H9 (cell line): ENCODE measurements at regions not wholly inside any gene's neighbourhood (a gene's known extent, or its start where the extent isn't known, plus 50 kb on each side); places are given as distances from the start of the nearest gene placed in this dataset.

ENCODE experiments used
- DNase-seq: peaks from one replicate; pipeline ENCODE4 v3.0.0-alpha.2; 2017
- H2AFZ ChIP-seq: one replicate; pipeline ENCODE4 v1.6.1; 2013; ENCODE audit warnings: mild to moderate bottlenecking, low read length, control low read depth, moderate library complexity
- H2AK5ac ChIP-seq: 2 replicates; pipeline ENCODE4 v1.6.1; 2013; ENCODE audit warnings: low read length, control low read depth, mixed read lengths; ENCODE audit not compliant: insufficient read length
- H2BK120ac ChIP-seq: one replicate; pipeline ENCODE4 v1.6.1; 2013; ENCODE audit warnings: low read depth, mild to moderate bottlenecking, low read length, control low read depth, inconsistent platforms; ENCODE audit not compliant: poor library complexity, severe bottlenecking
- H2BK12ac ChIP-seq: 2 replicates; pipeline ENCODE4 v1.6.1; 2013; ENCODE audit warnings: low read length, control low read depth, mixed read lengths, low read depth; ENCODE audit not compliant: insufficient read length
- H2BK15ac ChIP-seq: 2 replicates; pipeline ENCODE4 v1.6.1; 2013; ENCODE audit warnings: low read depth, low read length, control low read depth
- H2BK20ac ChIP-seq: one replicate; pipeline ENCODE4 v1.6.1; 2013; ENCODE audit warnings: low read depth, mild to moderate bottlenecking, low read length, control low read depth, inconsistent platforms; ENCODE audit not compliant: poor library complexity, severe bottlenecking
- H2BK5ac ChIP-seq: 2 replicates; pipeline ENCODE4 v1.6.1; 2013; ENCODE audit warnings: low read length, control low read depth, mixed read lengths; ENCODE audit not compliant: insufficient read length
- H3K14ac ChIP-seq: 2 replicates; pipeline ENCODE4 v1.6.1; 2013; ENCODE audit warnings: low read length, control low read depth; ENCODE audit not compliant: insufficient read depth
- H3K18ac ChIP-seq: 2 replicates; pipeline ENCODE4 v1.6.1; 2013; ENCODE audit warnings: low read depth, mild to moderate bottlenecking, mixed read lengths, low read length, control low read depth; ENCODE audit not compliant: insufficient read length
- H3K23ac ChIP-seq: 2 replicates; pipeline ENCODE4 v1.6.1; 2013; ENCODE audit warnings: low read length, control low read depth, mixed read lengths, low read depth; ENCODE audit not compliant: insufficient read length
- H3K23me2 ChIP-seq: 2 replicates; pipeline ENCODE4 v1.6.1; 2013; ENCODE audit warnings: low read depth, mild to moderate bottlenecking, mixed read lengths, low read length, control low read depth; ENCODE audit not compliant: insufficient read length, poor library complexity, severe bottlenecking
- H3K27ac ChIP-seq: 2 replicates; pipeline ENCODE4 v1.5.1; 2013; ENCODE audit warnings: low read length, control low read depth, mixed read lengths, low read depth; ENCODE audit not compliant: insufficient read length
- H3K27me3 ChIP-seq: 2 replicates; pipeline ENCODE4 v1.6.1; 2013; ENCODE audit warnings: low read length, control low read depth, inconsistent platforms; ENCODE audit not compliant: insufficient read depth
- H3K4ac ChIP-seq: 2 replicates; pipeline ENCODE4 v1.6.1; 2013; ENCODE audit warnings: low read depth, mild to moderate bottlenecking, control low read depth, inconsistent platforms, low read length, moderate library complexity
- H3K4me1 ChIP-seq: 2 replicates; pipeline ENCODE4 v1.6.1; 2013; ENCODE audit warnings: low read length, control low read depth, inconsistent platforms; ENCODE audit not compliant: insufficient read depth
- H3K4me2 ChIP-seq: 2 replicates; pipeline ENCODE4 v1.6.1; 2013; ENCODE audit warnings: low read length, control low read depth, mixed read lengths; ENCODE audit not compliant: insufficient read length, insufficient read depth
- H3K56ac ChIP-seq: 2 replicates; pipeline ENCODE4 v1.6.1; 2013; ENCODE audit warnings: low read depth, mild to moderate bottlenecking, mixed read lengths, low read length, control low read depth; ENCODE audit not compliant: insufficient read length
- H3K79me1 ChIP-seq: 2 replicates; pipeline ENCODE4 v1.6.1; 2013; ENCODE audit warnings: low read depth, mild to moderate bottlenecking, moderate library complexity, low read length, control low read depth, inconsistent platforms; ENCODE audit not compliant: insufficient read depth, poor library complexity, severe bottlenecking
- H3K79me2 ChIP-seq: 2 replicates; pipeline ENCODE4 v1.6.1; 2013; ENCODE audit warnings: low read length, control low read depth, inconsistent platforms; ENCODE audit not compliant: insufficient read depth
- H3K9ac ChIP-seq: 2 replicates; pipeline ENCODE4 v1.6.1; 2013; ENCODE audit warnings: low read length, control low read depth, mixed read lengths; ENCODE audit not compliant: insufficient read length; ENCODE audit errors: extremely low read depth
- H3K9me3 ChIP-seq: one replicate; pipeline ENCODE4 v1.6.1; 2013; ENCODE audit warnings: low read depth, low read length, inconsistent platforms; ENCODE audit not compliant: control insufficient read depth
- H3T11ph ChIP-seq: one replicate; pipeline ENCODE4 v1.6.1; 2013; ENCODE audit warnings: mild to moderate bottlenecking, low read length, control low read depth, inconsistent platforms
- H4K20me1 ChIP-seq: one replicate; pipeline ENCODE4 v1.6.1; 2013; ENCODE audit not compliant: control insufficient read depth, insufficient read length, insufficient read depth
- H4K5ac ChIP-seq: 2 replicates; pipeline ENCODE4 v1.6.1; 2013; ENCODE audit warnings: low read depth, mild to moderate bottlenecking, mixed read lengths, low read length, control low read depth; ENCODE audit not compliant: insufficient read length
- H4K8ac ChIP-seq: replicated peaks from 2 replicates; pipeline ENCODE4 v1.6.1; 2013; ENCODE audit warnings: low read length, control low read depth, mixed read lengths, low read depth; ENCODE audit not compliant: insufficient read length
- H4K91ac ChIP-seq: 2 replicates; pipeline ENCODE4 v1.6.1; 2013; ENCODE audit warnings: low read depth, mild to moderate bottlenecking, moderate library complexity, mixed read lengths, low read length, control low read depth; ENCODE audit not compliant: insufficient read length
- H3K27ac Mint-ChIP-seq, 3 experiments: 2 replicates in 2 of 3; 3 replicates in 1 of 3; pipeline ENCODE4 v1.8.0; 2020 to 2021; ENCODE audit warnings: mixed read lengths in 3 of 3, mild to moderate bottlenecking in 1 of 3, moderate library complexity in 1 of 3
- H3K27me3 Mint-ChIP-seq: 2 replicates; pipeline ENCODE4 v1.8.0; 2021; ENCODE audit warnings: low read depth, mild to moderate bottlenecking, moderate library complexity, mixed read lengths
- H3K36me3 Mint-ChIP-seq, 3 experiments: 2 replicates in 2 of 3; 3 replicates in 1 of 3; pipeline ENCODE4 v1.8.0; 2020 to 2021; ENCODE audit warnings: low read depth in 3 of 3, mixed read lengths in 3 of 3; ENCODE audit not compliant: insufficient read depth in 1 of 3
- H3K4me1 Mint-ChIP-seq, 2 experiments: 2 replicates each; pipeline ENCODE4 v1.8.0; 2020; ENCODE audit warnings: mixed read lengths in 2 of 2
- H3K4me3 Mint-ChIP-seq, 2 experiments: 2 replicates in 1 of 2; 3 replicates in 1 of 2; pipeline ENCODE4 v1.8.0; 2020 to 2021; ENCODE audit warnings: mild to moderate bottlenecking in 2 of 2, mixed read lengths in 2 of 2, moderate library complexity in 1 of 2
- H3K9me3 Mint-ChIP-seq, 2 experiments: 2 replicates in 1 of 2; 3 replicates in 1 of 2; pipeline ENCODE4 v1.8.0; 2020; ENCODE audit warnings: mild to moderate bottlenecking in 2 of 2, mixed read lengths in 2 of 2, moderate library complexity in 1 of 2
- CTCF ChIP-seq: fragments of 200-600 bp; sonication (generic); conservative IDR thresholded peaks from 3 replicates; pipeline ENCODE4 v1.8.0; 2021; ENCODE audit warnings: antibody characterized with exemption, mild to moderate bottlenecking
- WGBS: extraction: QIAGEN DNeasy Blood & Tissue Kit; methylation state at CpG from one replicate; pipeline ENCODE4 v1.1.7; 2013; ENCODE audit warnings: missing lambda C conversion rate, low lambda C conversion rate, mixed read lengths; ENCODE audit not compliant: insufficient read length; ENCODE audit errors: extremely low coverage; 5-methylcytosine and 5-hydroxymethylcytosine counted together

- H3K18ac ChIP-seq: no peak overlapping the region
- Mint-ChIP-seq H3K36me3 (peaks cover 3 to 13% (median 8%) of the 10 kb centered on the region in 3 experiments; a peak in 6 of 7 replicates), H3K27me3 (peaks cover 4% of the 10 kb centered on the region), H3K9me3 (peaks cover 3 to 6% of the 10 kb centered on the region in 2 experiments; a peak in 4 of 5 replicates), H3K4me3 (no peak overlapping the region), H3K27ac (no peak overlapping the region), H3K4me1 (peaks cover 33 to 45% of the 10 kb centered on the region in 2 experiments)
- H2BK12ac ChIP-seq: no peak overlapping the region
- no peak overlapping the region for H2AK5ac ChIP-seq
- no peak overlapping the region for H4K91ac ChIP-seq
- no peaks in the 10 kb centered on the region for H3K79me1 ChIP-seq
- H2AFZ ChIP-seq: no peak overlapping the region
- no peak overlapping the region for H3K4ac ChIP-seq
- H3K9me3 ChIP-seq: no peaks in the 10 kb centered on the region
- no peak overlapping the region for H4K5ac ChIP-seq
- peaks cover 6% of the 10 kb centered on the region; the same call in 1 of the 2 replicates for H3K4me1 ChIP-seq
- no peak overlapping the region for H3K4me2 ChIP-seq
- H3K23ac ChIP-seq: no peak overlapping the region
- DNase-seq: no peak
- no peaks in the 10 kb centered on the region for H3K23me2 ChIP-seq
- H2BK20ac ChIP-seq: no peak overlapping the region
- no peak overlapping the region for H2BK5ac ChIP-seq
- H3T11ph ChIP-seq: no peak overlapping the region
- H2BK120ac ChIP-seq: no peak overlapping the region
- TF ChIP-seq CTCF: no peak
- no peak overlapping the region for H3K27ac ChIP-seq
- H2BK15ac ChIP-seq: no peak overlapping the region
- H3K27me3 ChIP-seq: no peaks in the 10 kb centered on the region
- H4K8ac ChIP-seq: no peak overlapping the region
- no peak overlapping the region for H3K56ac ChIP-seq
- WGBS: no CpG with 5 or more reads among the region's 3 CpGs
- H4K20me1 ChIP-seq: no peaks in the 10 kb centered on the region
- H3K9ac ChIP-seq: no peak overlapping the region
- H3K79me2 ChIP-seq: no peaks in the 10 kb centered on the region
- no peak overlapping the region for H3K14ac ChIP-seq
These were observed 287.1 kb upstream of the ASIC2 start for GRCh38 chr17:33580215-33580614.
